Esophagus squamous epithelium (tissue), 4 donors: ENCODE measurements at regions not wholly inside any gene's neighbourhood (a gene's known extent, or its start where the extent isn't known, plus 50 kb on each side); places are given as distances from the start of the nearest gene placed in this dataset.

Experiments
- POLR2A ChIP-seq, 4 donors: fragments of 450-650 bp; IDR thresholded peaks; one replicate each; pipeline ENCODE4 v1.6.1; 2017; ENCODE audit warnings: antibody characterized with exemption in 4 of 4, mild to moderate bottlenecking in 4 of 4, moderate library complexity in 3 of 4
- TF ChIP-seq, protein P1 (sequence below), 6 experiments: fragments of 450-650 bp in 4 of 6; fragments of 200-600 bp in 2 of 6; sonication (generic) in 2 of 6; IDR thresholded peaks; one replicate each; pipeline ENCODE4 v1.5.1; 2016 to 2019; ENCODE audit warnings: antibody characterized with exemption in 6 of 6, mild to moderate bottlenecking in 4 of 6, moderate library complexity in 4 of 6

DNA sequence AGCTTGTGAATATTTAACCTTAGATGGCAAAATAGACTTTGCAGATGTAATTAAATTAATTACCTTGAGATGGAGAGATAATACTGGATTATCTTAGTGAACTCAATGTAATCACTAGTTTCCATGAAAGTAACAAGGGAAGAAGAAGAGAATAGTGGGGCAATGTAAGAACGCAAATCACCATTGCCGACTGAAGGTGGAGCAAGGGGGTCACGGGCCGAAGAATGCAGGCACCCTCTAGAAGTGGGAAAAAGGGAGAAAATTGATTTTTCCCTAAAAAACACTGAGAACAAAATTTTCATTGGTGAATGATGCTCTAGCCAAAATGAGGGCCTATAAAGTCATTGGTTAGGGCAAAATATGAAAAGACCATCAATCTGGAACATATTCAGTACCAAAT is 375.6 kb upstream of the EPHA5 start:
- TF ChIP-seq POLR2A (IDR thresholded peaks at IDR 0.05), result no peak
- TF ChIP-seq, protein P1, sequence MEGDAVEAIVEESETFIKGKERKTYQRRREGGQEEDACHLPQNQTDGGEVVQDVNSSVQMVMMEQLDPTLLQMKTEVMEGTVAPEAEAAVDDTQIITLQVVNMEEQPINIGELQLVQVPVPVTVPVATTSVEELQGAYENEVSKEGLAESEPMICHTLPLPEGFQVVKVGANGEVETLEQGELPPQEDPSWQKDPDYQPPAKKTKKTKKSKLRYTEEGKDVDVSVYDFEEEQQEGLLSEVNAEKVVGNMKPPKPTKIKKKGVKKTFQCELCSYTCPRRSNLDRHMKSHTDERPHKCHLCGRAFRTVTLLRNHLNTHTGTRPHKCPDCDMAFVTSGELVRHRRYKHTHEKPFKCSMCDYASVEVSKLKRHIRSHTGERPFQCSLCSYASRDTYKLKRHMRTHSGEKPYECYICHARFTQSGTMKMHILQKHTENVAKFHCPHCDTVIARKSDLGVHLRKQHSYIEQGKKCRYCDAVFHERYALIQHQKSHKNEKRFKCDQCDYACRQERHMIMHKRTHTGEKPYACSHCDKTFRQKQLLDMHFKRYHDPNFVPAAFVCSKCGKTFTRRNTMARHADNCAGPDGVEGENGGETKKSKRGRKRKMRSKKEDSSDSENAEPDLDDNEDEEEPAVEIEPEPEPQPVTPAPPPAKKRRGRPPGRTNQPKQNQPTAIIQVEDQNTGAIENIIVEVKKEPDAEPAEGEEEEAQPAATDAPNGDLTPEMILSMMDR (IDR thresholded peaks at IDR 0.05), result no peak
